Keratinocyte (primary cell): ENCODE measurements at regions not wholly inside any gene's neighbourhood (a gene's known extent, or its start where the extent isn't known, plus 50 kb on each side); places are given as distances from the start of the nearest gene placed in this dataset.

Experiments used
- DNase-seq: peaks from one replicate; pipeline ENCODE4 v3.0.0-alpha.2; 2011; ENCODE audit warnings: low read depth, missing footprints, low spot score
- FAIRE-seq: peaks from 2 replicates; lab custom pipeline; 2011; peaks lifted over from hg19 to GRCh38; lab: Jason Lieb, UNC
- H2AFZ ChIP-seq: 2 replicates; pipeline ENCODE4 v1.6.0; 2012; ENCODE audit warnings: low read length, control low read depth, inconsistent platforms; ENCODE audit not compliant: control insufficient read depth
- H3K27ac ChIP-seq: 2 replicates; pipeline ENCODE4 v1.5.1; 2011; ENCODE audit warnings: low read length; ENCODE audit not compliant: control insufficient read depth, insufficient read depth
- H3K27me3 ChIP-seq: 3 replicates; pipeline ENCODE4 v1.6.0; 2011; ENCODE audit warnings: low read length; ENCODE audit not compliant: control insufficient read depth, insufficient read depth; ENCODE audit errors: extremely low read depth
- H3K36me3 ChIP-seq, 2 experiments: 2 replicates in 1 of 2; 3 replicates in 1 of 2; pipeline ENCODE4 v1.5.1; 2011; ENCODE audit warnings: low read length in 2 of 2, mild to moderate bottlenecking in 1 of 2; ENCODE audit not compliant: control insufficient read depth in 2 of 2, insufficient read depth in 2 of 2; ENCODE audit errors: extremely low read depth in 1 of 2
- H3K4me1 ChIP-seq: 3 replicates; pipeline ENCODE4 v1.5.1; 2011; ENCODE audit warnings: low read length; ENCODE audit not compliant: control insufficient read depth, insufficient read depth; ENCODE audit errors: extremely low read depth
- H3K4me2 ChIP-seq: 3 replicates; pipeline ENCODE4 v1.6.0; 2011; ENCODE audit warnings: low read depth, low read length; ENCODE audit not compliant: control insufficient read depth, insufficient read depth; ENCODE audit errors: extremely low read depth
- H3K4me3 ChIP-seq, 3 experiments: fragments of 200-600 bp in 1 of 3; sonication (generic) in 1 of 3; 2 replicates in 2 of 3; 3 replicates in 1 of 3; pipeline ENCODE4 v1.5.1; 2011 to 2016; ENCODE audit warnings: low read length in 3 of 3, mild to moderate bottlenecking in 3 of 3, control low read depth in 2 of 3, inconsistent platforms in 1 of 3, low read depth in 1 of 3, mixed read lengths in 1 of 3, mixed run types in 1 of 3, moderate library complexity in 1 of 3; ENCODE audit not compliant: control insufficient read depth in 2 of 3, insufficient read depth in 2 of 3; ENCODE audit errors: extremely low read depth in 1 of 3
- H3K79me2 ChIP-seq: 2 replicates; pipeline ENCODE4 v1.6.0; 2012; ENCODE audit warnings: low read length; ENCODE audit not compliant: control insufficient read depth, insufficient read depth
- H3K9ac ChIP-seq: 3 replicates; pipeline ENCODE4 v1.6.0; 2011; ENCODE audit warnings: low read length; ENCODE audit not compliant: control insufficient read depth, insufficient read depth; ENCODE audit errors: extremely low read depth
- H3K9me1 ChIP-seq: 3 replicates; pipeline ENCODE4 v1.6.0; 2011; ENCODE audit warnings: low read length; ENCODE audit not compliant: control insufficient read depth, insufficient read depth; ENCODE audit errors: extremely low read depth
- H3K9me3 ChIP-seq: 2 replicates; pipeline ENCODE4 v1.5.1; 2012; ENCODE audit warnings: low read depth, low read length; ENCODE audit not compliant: control insufficient read depth
- H4K20me1 ChIP-seq: 3 replicates; pipeline ENCODE4 v1.6.0; 2011; ENCODE audit warnings: low read length; ENCODE audit not compliant: control insufficient read depth, insufficient read depth; ENCODE audit errors: extremely low read depth
- EZH2 ChIP-seq: IDR thresholded peaks from one replicate; pipeline ENCODE4 v1.6.1; 2012; ENCODE audit warnings: inconsistent platforms, mild to moderate bottlenecking, low read length, moderate library complexity
- dilution Hi-C: fragments of 300-500 bp; cut with MboI; formaldehyde crosslinking; loops from one replicate; pipeline ENCODE4 v1.7.0; 2020; ENCODE audit warnings: low sequenced_read_pairs; ENCODE audit not compliant: extremely low pct_ligation_motif_present
- TF ChIP-seq, protein P1 (sequence below), 3 experiments: IDR thresholded peaks in 1 of 3; conservative IDR thresholded peaks in 1 of 3; optimal IDR thresholded peaks in 1 of 3; 2 replicates in 2 of 3; 3 replicates in 1 of 3; pipeline versions ENCODE3 to v1.5.1; 2011; ENCODE audit warnings: low read length in 3 of 3, mild to moderate bottlenecking in 3 of 3, moderate library complexity in 2 of 3, control low read depth in 1 of 3, inconsistent platforms in 1 of 3; ENCODE audit not compliant: insufficient read depth in 2 of 3; ENCODE audit errors: extremely low read depth in 1 of 3

GRCh38 chr13:85545771-85546170 is 253.4 kb downstream of the SLITRK6 start:
- no peak for TF ChIP-seq EZH2
- TF ChIP-seq, protein P1, sequence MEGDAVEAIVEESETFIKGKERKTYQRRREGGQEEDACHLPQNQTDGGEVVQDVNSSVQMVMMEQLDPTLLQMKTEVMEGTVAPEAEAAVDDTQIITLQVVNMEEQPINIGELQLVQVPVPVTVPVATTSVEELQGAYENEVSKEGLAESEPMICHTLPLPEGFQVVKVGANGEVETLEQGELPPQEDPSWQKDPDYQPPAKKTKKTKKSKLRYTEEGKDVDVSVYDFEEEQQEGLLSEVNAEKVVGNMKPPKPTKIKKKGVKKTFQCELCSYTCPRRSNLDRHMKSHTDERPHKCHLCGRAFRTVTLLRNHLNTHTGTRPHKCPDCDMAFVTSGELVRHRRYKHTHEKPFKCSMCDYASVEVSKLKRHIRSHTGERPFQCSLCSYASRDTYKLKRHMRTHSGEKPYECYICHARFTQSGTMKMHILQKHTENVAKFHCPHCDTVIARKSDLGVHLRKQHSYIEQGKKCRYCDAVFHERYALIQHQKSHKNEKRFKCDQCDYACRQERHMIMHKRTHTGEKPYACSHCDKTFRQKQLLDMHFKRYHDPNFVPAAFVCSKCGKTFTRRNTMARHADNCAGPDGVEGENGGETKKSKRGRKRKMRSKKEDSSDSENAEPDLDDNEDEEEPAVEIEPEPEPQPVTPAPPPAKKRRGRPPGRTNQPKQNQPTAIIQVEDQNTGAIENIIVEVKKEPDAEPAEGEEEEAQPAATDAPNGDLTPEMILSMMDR (optimal IDR thresholded peaks at IDR 0.05 in 1 of 3, IDR thresholded peaks at IDR 0.05 in 1 of 3, conservative IDR thresholded peaks at IDR 0.05 in 1 of 3; ENCODE audit: extremely low read depth in 1 of 3, insufficient read depth in 2 of 3, low read length in 3 of 3): no peak
- Histone ChIP-seq H3K4me2 (no peak overlapping the region), H3K27ac (no peak overlapping the region), H4K20me1 (no peaks in the 10 kb centered on the region), H3K79me2 (no peaks in the 10 kb centered on the region), H3K36me3 (no peaks in the 10 kb centered on the region), H3K4me1 (peaks cover 2% of the 10 kb centered on the region), H3K4me3 (no peak overlapping the region), H3K9me3 (peaks cover 4% of the 10 kb centered on the region), H2AFZ (no peak overlapping the region), H3K27me3 (no peaks in the 10 kb centered on the region), H3K9ac (no peak overlapping the region), H3K9me1 (no peaks in the 10 kb centered on the region)
- FAIRE-seq (no peak), DNase-seq (no peak)
- dilution Hi-C loops: no loop called here

DNA sequence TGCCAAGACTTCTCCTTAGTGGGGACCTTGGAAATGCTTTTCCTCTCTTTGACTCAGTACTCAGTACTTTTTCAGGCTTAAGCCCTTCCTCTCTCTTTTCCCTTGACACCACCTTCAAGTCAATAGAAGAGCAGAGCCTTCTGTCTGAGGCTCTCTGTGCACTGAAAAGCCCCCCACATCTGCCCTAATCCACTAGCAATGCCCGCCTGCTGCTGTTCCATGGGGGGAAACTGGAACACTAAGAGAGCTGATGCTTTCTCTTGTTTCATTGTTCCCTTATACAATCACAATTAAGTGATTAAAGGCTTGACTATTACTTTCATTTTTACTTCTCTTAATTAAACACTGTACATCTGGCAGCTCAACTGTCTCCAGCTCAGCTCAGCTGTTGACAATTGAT is 254.5 kb downstream of the SLITRK6 start:
- Histone ChIP-seq H3K27ac (no peak overlapping the region), H3K4me1 (peaks cover 2% of the 10 kb centered on the region), H3K4me2 (no peak overlapping the region), H3K79me2 (no peaks in the 10 kb centered on the region), H3K27me3 (no peaks in the 10 kb centered on the region), H3K9me3 (peaks cover 4% of the 10 kb centered on the region), H3K9me1 (no peaks in the 10 kb centered on the region), H3K36me3 (no peaks in the 10 kb centered on the region), H4K20me1 (no peaks in the 10 kb centered on the region), H3K9ac (no peak overlapping the region), H3K4me3 (no peak overlapping the region), H2AFZ (no peak overlapping the region)
- DNase-seq: no peak
- TF ChIP-seq, protein P1 (optimal IDR thresholded peaks at IDR 0.05 in 1 of 3, IDR thresholded peaks at IDR 0.05 in 1 of 3, conservative IDR thresholded peaks at IDR 0.05 in 1 of 3; ENCODE audit: extremely low read depth in 1 of 3, insufficient read depth in 2 of 3, low read length in 3 of 3): no peak
- TF ChIP-seq EZH2: no peak
- dilution Hi-C loops: no loop called here
- no peak for FAIRE-seq
